ENCODE measurements at regions not wholly inside any gene's neighbourhood (a gene's known extent, or its start where the extent isn't known, plus 50 kb on each side); places are given as distances from the start of the nearest gene placed in this dataset.

DNA sequence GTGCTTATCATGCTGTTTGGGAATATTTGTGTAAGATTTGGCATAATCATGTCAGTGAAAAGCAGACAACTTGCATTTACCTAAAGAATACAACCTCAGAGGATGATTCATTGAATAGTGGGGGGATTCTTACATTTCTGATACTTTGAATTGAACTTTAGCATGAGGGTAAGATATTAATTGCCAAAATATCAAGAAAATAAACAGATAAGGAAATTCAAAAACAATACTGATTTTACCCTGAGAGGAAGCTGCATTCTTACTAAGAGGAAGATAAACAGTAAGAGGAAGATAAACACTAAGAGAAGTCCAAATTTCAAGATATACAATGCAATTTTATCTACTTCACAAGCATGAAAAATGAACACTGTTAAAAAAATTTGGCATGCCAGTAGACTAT, 2564.3 kb upstream of the PCDH20 start:
- no peak overlapping the region for H3K27ac Mint-ChIP-seq
- H3K4me3 Mint-ChIP-seq, result no peak overlapping the region
- H3K27me3 Mint-ChIP-seq, result no peaks in the 10 kb centered on the region
- H3K36me3 Mint-ChIP-seq, result no peaks in the 10 kb centered on the region
- no peaks in the 10 kb centered on the region for H3K4me1 Mint-ChIP-seq (ENCODE audit: low read depth)
- no peaks in the 10 kb centered on the region for H3K9me3 Mint-ChIP-seq (ENCODE audit: low read depth)

DNA sequence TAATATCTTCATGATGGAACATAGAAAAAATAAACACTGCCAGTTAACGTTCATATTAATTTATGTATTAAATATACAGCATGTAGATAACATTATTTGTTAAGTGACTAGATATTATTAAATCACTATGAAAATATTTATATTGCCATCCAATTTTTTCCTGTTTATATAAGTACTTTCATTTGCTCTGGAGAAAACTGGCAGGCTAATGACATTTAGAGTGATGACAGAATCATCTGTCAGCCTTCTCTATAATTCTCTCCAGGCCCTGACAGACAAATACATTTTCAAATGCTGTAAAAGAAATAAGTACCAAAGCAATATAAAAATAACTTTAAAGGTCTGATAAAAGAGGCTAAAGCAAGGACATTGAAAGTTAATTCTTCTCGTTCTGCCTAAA, 2556.7 kb upstream of the PCDH20 start:
- H3K4me1 Mint-ChIP-seq (ENCODE audit: low read depth), result no peaks in the 10 kb centered on the region
- no peak overlapping the region for H3K4me3 Mint-ChIP-seq
- no peak overlapping the region for H3K27ac Mint-ChIP-seq
- no peaks in the 10 kb centered on the region for H3K27me3 Mint-ChIP-seq
- no peaks in the 10 kb centered on the region for H3K9me3 Mint-ChIP-seq (ENCODE audit: low read depth)
- no peaks in the 10 kb centered on the region for H3K36me3 Mint-ChIP-seq

DNA sequence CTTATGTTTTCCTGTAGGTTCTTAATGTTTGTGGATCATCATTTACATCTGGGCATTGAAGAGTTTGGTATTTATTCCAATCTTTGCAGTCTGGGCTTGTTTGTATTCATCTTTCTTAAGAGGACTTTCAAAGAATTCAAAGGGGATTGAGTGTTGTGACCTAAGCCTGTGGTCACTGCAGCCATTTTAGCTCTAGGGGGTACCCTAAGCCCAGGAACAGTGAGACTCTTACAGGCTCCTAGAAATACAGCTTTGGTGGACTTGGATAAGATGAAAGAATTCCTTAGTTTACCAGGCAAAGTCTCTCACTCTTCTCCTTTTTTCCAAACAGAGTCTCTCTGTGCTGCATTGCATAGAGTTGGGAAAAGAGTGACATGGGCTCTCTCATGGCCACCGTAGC, 2539.0 kb upstream of the PCDH20 start:
- Mint-ChIP-seq H3K27ac (no peak overlapping the region), H3K4me3 (no peak overlapping the region), H3K27me3 (no peaks in the 10 kb centered on the region), H3K9me3 (ENCODE audit: low read depth) (peaks cover 18% of the 10 kb centered on the region), H3K4me1 (ENCODE audit: low read depth) (no peaks in the 10 kb centered on the region), H3K36me3 (no peaks in the 10 kb centered on the region)

DNA sequence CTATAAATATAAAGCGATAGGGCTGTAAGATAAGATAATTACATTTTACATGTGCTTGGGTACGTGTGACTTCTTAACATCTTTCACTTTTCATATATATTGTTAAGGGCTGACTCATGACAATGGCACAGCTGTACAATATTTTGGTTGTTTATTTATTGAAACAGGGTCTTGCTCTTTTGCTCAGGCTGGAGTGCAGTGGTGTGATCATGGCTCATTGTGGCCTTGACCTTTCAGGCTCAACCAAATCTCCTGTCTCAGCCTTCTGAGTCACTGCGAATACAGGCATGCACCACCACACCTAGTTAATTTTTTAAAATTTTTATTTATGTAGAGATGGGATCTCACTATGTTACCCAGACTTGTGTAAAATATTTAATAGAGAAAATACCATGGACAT, 2532.4 kb upstream of the PCDH20 start:
- no peak overlapping the region for H3K4me3 Mint-ChIP-seq
- no peak overlapping the region for H3K27ac Mint-ChIP-seq
- H3K27me3 Mint-ChIP-seq, result no peaks in the 10 kb centered on the region
- no peaks in the 10 kb centered on the region for H3K4me1 Mint-ChIP-seq (ENCODE audit: low read depth)
- no peaks in the 10 kb centered on the region for H3K36me3 Mint-ChIP-seq
- peaks cover 9% of the 10 kb centered on the region for H3K9me3 Mint-ChIP-seq (ENCODE audit: low read depth)

DNA sequence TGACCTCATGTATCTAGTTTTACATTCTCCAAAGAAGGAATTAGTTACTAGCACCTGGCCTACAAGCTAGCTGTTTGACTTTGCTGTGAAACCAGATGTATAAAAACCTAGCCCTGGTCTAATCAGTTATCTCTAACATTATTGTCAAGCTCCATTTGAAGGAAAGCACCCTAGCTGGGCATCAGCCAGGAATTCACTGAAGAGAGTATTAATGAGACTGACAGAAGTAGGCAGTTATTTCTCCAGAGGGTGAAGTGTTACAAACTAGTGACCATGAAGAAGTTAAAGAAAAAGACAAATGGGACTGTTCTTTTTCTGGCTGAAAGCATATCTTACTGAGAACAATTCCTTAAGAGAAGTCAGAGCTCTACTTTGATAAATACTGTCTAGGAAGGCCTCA, 2529.3 kb upstream of the PCDH20 start:
- H3K36me3 Mint-ChIP-seq, result no peaks in the 10 kb centered on the region
- peaks cover 9% of the 10 kb centered on the region for H3K9me3 Mint-ChIP-seq (ENCODE audit: low read depth)
- no peak overlapping the region for H3K27ac Mint-ChIP-seq
- no peak overlapping the region for H3K4me3 Mint-ChIP-seq
- no peaks in the 10 kb centered on the region for H3K4me1 Mint-ChIP-seq (ENCODE audit: low read depth)
- H3K27me3 Mint-ChIP-seq, result no peaks in the 10 kb centered on the region

DNA sequence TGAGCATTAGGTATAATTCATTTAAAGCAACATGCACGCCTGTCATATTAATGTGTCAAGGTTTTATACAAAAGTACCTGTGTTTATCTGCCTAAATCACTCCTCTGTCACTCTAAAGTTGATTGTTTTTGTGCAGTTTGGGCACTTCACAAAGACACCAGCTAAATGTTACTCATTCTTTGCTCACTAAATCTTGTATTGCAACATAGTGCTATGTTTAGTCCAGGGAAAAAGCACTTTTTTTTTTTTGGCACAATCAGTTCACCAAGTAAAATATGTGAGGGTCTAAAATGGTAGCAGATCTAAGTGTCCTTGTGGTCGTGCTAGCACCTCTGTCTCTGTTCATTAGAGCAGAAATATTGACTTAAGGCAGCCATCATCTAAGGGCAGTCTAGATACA, 2526.7 kb upstream of the PCDH20 start:
- Mint-ChIP-seq H3K27ac (no peak overlapping the region), H3K4me1 (ENCODE audit: low read depth) (no peaks in the 10 kb centered on the region), H3K9me3 (ENCODE audit: low read depth) (peaks cover 11% of the 10 kb centered on the region), H3K27me3 (no peaks in the 10 kb centered on the region), H3K36me3 (no peaks in the 10 kb centered on the region), H3K4me3 (no peak overlapping the region)

DNA sequence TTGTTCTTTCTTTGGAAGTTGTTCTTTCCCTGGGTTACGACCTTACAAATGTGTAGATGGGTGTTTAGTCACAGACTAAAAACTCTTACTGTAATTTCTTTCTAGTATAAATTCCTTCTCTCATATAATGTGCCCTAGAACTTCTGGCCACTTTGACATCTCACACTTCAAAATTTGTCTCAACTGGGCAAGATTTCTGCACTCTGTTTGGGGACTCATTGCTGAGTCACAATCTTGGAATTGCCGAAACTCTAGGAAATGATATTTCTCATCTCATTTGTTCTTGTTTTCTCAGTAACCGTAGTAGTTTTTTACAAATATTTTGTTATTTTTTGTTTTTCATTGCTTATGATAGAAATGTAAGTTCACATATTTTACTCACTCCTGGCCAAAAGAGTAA, 2523.2 kb upstream of the PCDH20 start:
- H3K36me3 Mint-ChIP-seq, result no peaks in the 10 kb centered on the region
- no peaks in the 10 kb centered on the region for H3K27me3 Mint-ChIP-seq
- H3K4me3 Mint-ChIP-seq, result no peak overlapping the region
- no peaks in the 10 kb centered on the region for H3K4me1 Mint-ChIP-seq (ENCODE audit: low read depth)
- no peak overlapping the region for H3K27ac Mint-ChIP-seq
- H3K9me3 Mint-ChIP-seq (ENCODE audit: low read depth), result peaks cover 20% of the 10 kb centered on the region

DNA sequence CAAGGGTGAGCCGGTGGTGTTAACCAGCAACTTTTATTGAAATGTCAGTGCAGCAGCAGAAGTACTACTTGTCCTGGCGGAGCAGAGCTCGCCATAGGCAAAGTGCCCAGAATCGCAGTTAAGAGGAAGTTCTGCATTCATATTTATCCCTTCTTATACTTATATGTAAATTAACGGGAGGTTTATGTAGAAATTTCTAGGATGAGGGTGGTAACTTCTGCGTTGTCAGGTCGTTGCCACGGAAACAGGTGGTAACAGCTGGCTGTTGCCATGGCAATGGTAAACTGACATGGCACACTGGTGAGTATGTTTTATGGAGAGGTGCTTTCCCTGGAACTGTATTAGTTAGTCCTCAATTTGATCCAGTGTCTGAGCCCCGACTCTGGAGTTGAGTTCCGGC, 2494.9 kb upstream of the PCDH20 start:
- Mint-ChIP-seq H3K27me3 (no peaks in the 10 kb centered on the region), H3K36me3 (no peaks in the 10 kb centered on the region), H3K9me3 (ENCODE audit: low read depth) (peaks cover 11% of the 10 kb centered on the region), H3K4me3 (no peak overlapping the region), H3K4me1 (ENCODE audit: low read depth) (no peaks in the 10 kb centered on the region), H3K27ac (no peak overlapping the region)

DNA sequence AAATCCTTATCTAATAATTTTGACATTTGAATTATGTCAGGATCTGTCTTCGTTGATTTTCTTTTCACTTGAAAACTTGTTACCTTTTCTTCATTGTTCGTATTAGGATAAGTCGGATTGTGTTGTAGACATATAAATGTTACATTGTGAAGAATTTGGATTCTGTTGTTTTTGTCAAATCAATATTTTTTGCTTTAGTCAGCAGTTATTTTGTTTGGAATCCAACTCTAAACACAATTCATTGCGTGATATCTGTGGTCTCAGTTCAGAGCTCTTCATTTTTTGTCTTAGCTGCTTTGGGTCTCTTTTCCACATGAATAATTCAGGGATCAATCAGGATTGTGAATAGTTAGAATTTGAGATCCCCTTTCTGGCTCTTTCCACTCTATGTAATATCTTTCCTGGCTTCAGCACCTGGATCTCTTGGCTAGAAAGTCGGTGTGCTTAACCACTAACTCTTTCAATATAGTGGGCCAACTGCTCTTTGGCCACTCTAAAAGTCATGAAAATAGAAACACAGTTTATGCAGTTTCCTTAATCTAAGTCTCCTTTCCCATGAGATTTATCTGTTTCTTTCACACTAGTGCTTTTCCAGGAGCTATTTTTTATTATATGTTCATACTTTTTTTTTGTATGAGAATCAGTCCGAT, 2494.2 kb upstream of the PCDH20 start:
- Mint-ChIP-seq H3K4me1 (ENCODE audit: low read depth) (no peaks in the 10 kb centered on the region), H3K27ac (no peak overlapping the region), H3K9me3 (ENCODE audit: low read depth) (peaks cover 7% of the 10 kb centered on the region), H3K27me3 (no peaks in the 10 kb centered on the region), H3K36me3 (no peaks in the 10 kb centered on the region), H3K4me3 (no peak overlapping the region)

DNA sequence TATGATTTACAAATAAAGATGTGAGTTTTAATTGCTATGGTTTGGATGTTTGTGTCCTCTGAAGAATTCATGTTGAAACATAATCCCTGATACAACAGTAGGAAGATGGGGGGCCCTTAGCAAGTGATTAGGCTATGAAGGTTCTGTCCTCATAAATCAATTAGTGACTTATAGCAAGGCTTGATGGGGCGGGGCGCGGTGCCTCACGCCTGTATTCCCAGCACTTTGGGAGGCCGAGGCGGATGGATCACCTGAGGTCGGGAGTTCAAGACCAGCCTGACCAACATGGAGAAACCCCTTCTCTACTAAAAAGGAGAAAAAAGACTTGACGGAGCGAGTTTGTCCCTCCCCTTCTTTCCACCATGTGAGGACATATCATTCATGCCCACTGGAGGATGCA, 2486.5 kb upstream of the PCDH20 start:
- Mint-ChIP-seq H3K4me1 (ENCODE audit: low read depth) (no peaks in the 10 kb centered on the region), H3K36me3 (no peaks in the 10 kb centered on the region), H3K4me3 (no peak overlapping the region), H3K9me3 (ENCODE audit: low read depth) (peaks cover 8% of the 10 kb centered on the region), H3K27ac (no peak overlapping the region), H3K27me3 (no peaks in the 10 kb centered on the region)

DNA sequence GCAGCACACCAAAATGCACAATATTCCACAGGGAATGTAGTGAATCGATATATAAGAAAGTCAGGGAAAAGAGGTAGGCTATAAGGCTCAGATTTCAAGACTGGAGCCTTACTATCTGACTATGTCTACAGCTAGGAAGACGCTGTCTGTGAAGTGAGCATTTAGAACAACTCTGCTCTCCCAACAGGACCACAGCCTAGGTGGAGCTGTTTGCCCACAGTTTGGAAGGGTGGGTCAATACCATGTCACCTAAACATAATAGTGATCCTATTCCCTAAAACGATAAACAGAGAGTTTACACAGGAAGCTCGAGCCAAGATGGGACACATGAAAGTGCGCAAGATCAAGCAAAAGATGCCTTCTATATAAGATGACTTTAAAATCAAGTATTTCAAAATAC, 2486.0 kb upstream of the PCDH20 start:
- no peak overlapping the region for H3K27ac Mint-ChIP-seq
- no peak overlapping the region for H3K4me3 Mint-ChIP-seq
- no peaks in the 10 kb centered on the region for H3K36me3 Mint-ChIP-seq
- no peaks in the 10 kb centered on the region for H3K4me1 Mint-ChIP-seq (ENCODE audit: low read depth)
- H3K9me3 Mint-ChIP-seq (ENCODE audit: low read depth), result peaks cover 4% of the 10 kb centered on the region
- no peaks in the 10 kb centered on the region for H3K27me3 Mint-ChIP-seq

DNA sequence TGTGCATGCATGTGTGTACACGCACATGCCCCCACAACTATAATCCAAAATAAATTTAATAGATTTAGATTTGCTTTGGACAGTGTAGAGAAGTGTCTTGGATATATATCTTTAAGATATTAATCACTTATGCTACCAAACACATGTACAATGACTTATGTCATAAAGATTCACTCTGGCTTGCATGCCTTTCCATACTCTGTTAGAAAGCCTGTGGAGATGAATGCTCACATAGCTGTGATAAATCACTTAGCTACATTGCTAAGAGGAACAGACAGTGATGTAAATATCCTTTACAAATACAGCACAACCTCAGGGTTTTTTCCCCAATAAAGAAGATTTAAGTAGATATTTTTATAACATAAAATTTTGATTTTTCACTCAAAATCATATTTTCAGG, 2484.8 kb upstream of the PCDH20 start:
- no peak overlapping the region for H3K4me3 Mint-ChIP-seq
- no peaks in the 10 kb centered on the region for H3K27me3 Mint-ChIP-seq
- no peaks in the 10 kb centered on the region for H3K36me3 Mint-ChIP-seq
- H3K4me1 Mint-ChIP-seq (ENCODE audit: low read depth), result no peaks in the 10 kb centered on the region
- no peak overlapping the region for H3K27ac Mint-ChIP-seq
- H3K9me3 Mint-ChIP-seq (ENCODE audit: low read depth), result peaks cover 4% of the 10 kb centered on the region

DNA sequence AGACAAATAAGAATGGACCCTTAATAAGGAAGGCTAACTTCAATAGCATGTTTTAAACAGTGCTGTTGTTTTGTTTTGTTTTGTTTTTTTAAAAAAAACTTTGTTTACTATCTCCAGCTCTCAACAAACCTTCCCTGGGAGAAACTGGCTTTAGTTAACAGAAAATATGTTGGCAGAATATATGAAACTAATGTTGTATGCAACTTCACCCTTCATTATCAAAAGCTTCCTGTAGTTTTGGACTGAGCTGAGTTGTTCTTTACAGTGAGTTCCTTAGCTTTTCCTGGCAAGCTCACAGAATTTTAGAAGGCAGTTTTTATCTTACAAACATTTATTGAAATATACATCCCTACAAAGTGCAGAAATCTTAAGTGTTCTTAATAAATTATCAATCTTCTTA, 2480.7 kb upstream of the PCDH20 start:
- no peak overlapping the region for H3K27ac Mint-ChIP-seq
- H3K27me3 Mint-ChIP-seq, result no peaks in the 10 kb centered on the region
- no peaks in the 10 kb centered on the region for H3K4me1 Mint-ChIP-seq (ENCODE audit: low read depth)
- no peaks in the 10 kb centered on the region for H3K36me3 Mint-ChIP-seq
- H3K9me3 Mint-ChIP-seq (ENCODE audit: low read depth), result peaks cover 4% of the 10 kb centered on the region
- H3K4me3 Mint-ChIP-seq, result no peak overlapping the region

DNA sequence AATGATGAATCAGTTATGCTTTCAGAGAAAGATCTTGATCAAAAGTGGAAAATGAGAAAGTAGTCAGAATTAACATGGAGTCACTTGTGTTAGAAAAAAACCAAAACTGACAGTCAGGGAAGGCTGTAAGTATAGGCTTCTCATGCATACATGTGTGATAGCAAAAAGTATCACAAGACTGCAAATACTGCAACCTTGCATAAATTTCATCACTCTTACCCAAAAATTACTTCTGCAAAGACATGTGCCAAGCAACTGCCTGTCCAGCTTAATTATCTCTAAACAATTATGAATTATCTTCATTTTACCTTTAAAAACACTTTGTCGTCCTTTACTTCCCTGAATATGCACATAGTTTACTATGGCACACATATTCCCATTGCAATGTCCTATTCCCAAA, 2466.4 kb upstream of the PCDH20 start:
- Mint-ChIP-seq H3K27ac (no peak overlapping the region), H3K36me3 (no peaks in the 10 kb centered on the region), H3K9me3 (ENCODE audit: low read depth) (peaks cover 14% of the 10 kb centered on the region), H3K4me3 (no peak overlapping the region), H3K4me1 (ENCODE audit: low read depth) (no peaks in the 10 kb centered on the region), H3K27me3 (no peaks in the 10 kb centered on the region)

DNA sequence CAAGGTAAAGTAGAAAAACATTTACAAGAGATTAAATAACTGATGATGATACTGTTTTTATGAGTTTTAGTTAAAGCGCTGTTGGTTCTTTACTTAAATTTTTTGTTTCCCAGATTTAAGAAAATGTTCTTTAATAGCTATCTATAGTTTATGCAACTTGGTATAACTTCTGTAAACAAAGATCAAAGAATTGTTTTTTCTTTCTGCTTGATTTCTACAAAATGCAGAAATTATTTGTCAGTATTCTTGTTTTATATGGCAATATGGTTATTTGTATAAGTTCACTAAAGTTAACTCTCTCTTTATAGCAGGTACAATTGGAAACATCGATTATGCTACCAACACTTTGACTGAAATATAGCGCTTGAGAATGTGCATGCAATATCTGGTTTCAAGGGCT, 2465.1 kb upstream of the PCDH20 start:
- Mint-ChIP-seq H3K4me1 (ENCODE audit: low read depth) (no peaks in the 10 kb centered on the region), H3K9me3 (ENCODE audit: low read depth) (peaks cover 14% of the 10 kb centered on the region), H3K27ac (no peak overlapping the region), H3K27me3 (no peaks in the 10 kb centered on the region), H3K4me3 (no peak overlapping the region), H3K36me3 (no peaks in the 10 kb centered on the region)

DNA sequence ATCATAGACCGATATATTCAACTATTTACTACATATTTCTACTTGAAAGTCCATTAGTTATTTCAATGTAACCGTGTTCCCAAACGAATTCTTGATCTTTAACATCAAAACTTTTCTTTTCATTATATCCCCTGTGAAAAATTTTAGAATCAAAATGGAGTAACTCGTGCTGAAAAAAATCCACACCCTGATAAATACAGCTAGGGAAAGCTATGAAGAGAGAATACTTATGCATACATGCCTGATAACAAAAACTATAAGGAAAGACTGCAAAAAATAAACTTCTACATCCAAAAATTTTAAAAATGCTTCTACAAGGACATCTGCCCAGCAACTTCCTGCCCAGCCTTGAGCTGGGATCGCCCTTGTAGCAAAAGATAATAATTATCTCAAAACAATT, 2458.3 kb upstream of the PCDH20 start:
- no peak overlapping the region for H3K4me3 Mint-ChIP-seq
- no peaks in the 10 kb centered on the region for H3K27me3 Mint-ChIP-seq
- H3K9me3 Mint-ChIP-seq (ENCODE audit: low read depth), result peaks cover 12% of the 10 kb centered on the region
- H3K27ac Mint-ChIP-seq, result no peak overlapping the region
- no peaks in the 10 kb centered on the region for H3K36me3 Mint-ChIP-seq
- H3K4me1 Mint-ChIP-seq (ENCODE audit: low read depth), result no peaks in the 10 kb centered on the region
